CD4-positive, alpha-beta T cell treated with Interferon alpha-2 for 1 hour (primary cell): ENCODE measurements at regions not wholly inside any gene's neighbourhood (a gene's known extent, or its start where the extent isn't known, plus 50 kb on each side); places are given as distances from the start of the nearest gene placed in this dataset.

Experiments
- DNase-seq, 2 donors: peaks; one replicate each; pipeline ENCODE4 v3.0.0-alpha.2; 2020 to 2022

DNA sequence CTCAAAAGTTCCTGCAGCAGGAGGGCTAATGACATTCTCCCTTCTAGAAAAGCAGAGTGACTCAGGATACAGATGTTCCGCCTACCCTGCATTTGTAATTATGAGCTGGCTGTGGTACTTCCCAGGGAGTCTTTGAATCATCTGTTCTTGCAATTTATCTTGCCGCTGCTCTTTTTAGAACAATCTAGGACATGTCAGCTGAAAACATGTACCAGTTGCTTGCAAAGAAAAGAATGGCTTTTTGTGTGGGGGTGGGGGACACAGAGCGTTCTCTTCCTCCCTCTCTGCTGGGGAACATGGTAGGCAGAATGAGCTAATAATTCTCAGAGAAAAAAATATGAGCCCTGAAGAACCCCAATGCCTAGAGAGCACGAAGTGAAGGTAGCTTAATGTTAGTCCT is 51.7 kb upstream of the TUT7 start:
- no peak for DNase-seq

DNA sequence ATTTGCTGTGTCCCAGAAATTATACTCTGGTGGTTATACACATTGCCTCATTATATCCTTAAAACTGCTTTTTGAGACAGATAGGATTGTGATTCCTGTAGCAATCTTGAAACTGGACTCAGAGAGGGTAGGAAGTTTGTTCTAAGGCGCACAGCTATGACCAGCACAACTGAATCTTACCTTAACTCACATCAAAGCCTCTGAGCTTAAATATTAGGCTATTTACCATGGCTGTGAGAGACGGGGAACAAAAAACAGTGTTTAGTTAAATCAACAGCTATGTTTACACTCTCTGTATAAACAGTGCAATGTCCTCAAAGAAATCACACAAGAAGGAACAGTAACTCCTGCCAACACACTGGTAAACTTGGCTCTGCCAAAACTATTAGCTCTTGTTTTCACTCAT is 50.9 kb upstream of the TUT7 start:
- no peak for DNase-seq
